ENCODE measurements at regions not wholly inside any gene's neighbourhood (a gene's known extent, or its start where the extent isn't known, plus 50 kb on each side); places are given as distances from the start of the nearest gene placed in this dataset.

- Mint-ChIP-seq H3K27me3 (ENCODE audit: unreplicated experiment) (no peaks in the 10 kb centered on the region), H3K4me3 (ENCODE audit: unreplicated experiment) (no peak overlapping the region), H3K36me3 (ENCODE audit: unreplicated experiment) (no peaks in the 10 kb centered on the region), H3K27ac (ENCODE audit: unreplicated experiment) (no peak overlapping the region), H3K9me3 (ENCODE audit: unreplicated experiment) (peaks cover 2% of the 10 kb centered on the region), H3K4me1 (ENCODE audit: low read depth, unreplicated experiment) (peaks cover 2% of the 10 kb centered on the region)
- DNase-seq, result no peak
- no peak for TF ChIP-seq CTCF (IDR thresholded peaks at IDR 0.05; ENCODE audit: partially characterized antibody, unreplicated experiment)
Measured at GRCh38 chr4:23697722-23698121, 192.1 kb downstream of the PPARGC1A start.

- H3K27me3 Mint-ChIP-seq (ENCODE audit: unreplicated experiment), result peaks cover 2% of the 10 kb centered on the region
- no peak for TF ChIP-seq CTCF (IDR thresholded peaks at IDR 0.05; ENCODE audit: partially characterized antibody, unreplicated experiment)
- H3K9me3 Mint-ChIP-seq (ENCODE audit: unreplicated experiment), result no peaks in the 10 kb centered on the region
- H3K4me3 Mint-ChIP-seq (ENCODE audit: unreplicated experiment), result no peak overlapping the region
- no peaks in the 10 kb centered on the region for H3K36me3 Mint-ChIP-seq (ENCODE audit: unreplicated experiment)
- no peak for DNase-seq
- H3K4me1 Mint-ChIP-seq (ENCODE audit: low read depth, unreplicated experiment), result peaks cover 2% of the 10 kb centered on the region
- H3K27ac Mint-ChIP-seq (ENCODE audit: unreplicated experiment), result no peak overlapping the region
Measured at GRCh38 chr4:23697001-23697528, 192.8 kb downstream of the PPARGC1A start.

- no peak overlapping the region for H3K27ac Mint-ChIP-seq (ENCODE audit: unreplicated experiment)
- H3K36me3 Mint-ChIP-seq (ENCODE audit: unreplicated experiment), result peaks cover 18% of the 10 kb centered on the region
- H3K4me1 Mint-ChIP-seq (ENCODE audit: low read depth, unreplicated experiment), result peaks cover 15% of the 10 kb centered on the region
- DNase-seq, result no peak
- H3K4me3 Mint-ChIP-seq (ENCODE audit: unreplicated experiment), result no peak overlapping the region
- peaks cover 5% of the 10 kb centered on the region for H3K9me3 Mint-ChIP-seq (ENCODE audit: unreplicated experiment)
- H3K27me3 Mint-ChIP-seq (ENCODE audit: unreplicated experiment), result no peaks in the 10 kb centered on the region
- no peak for TF ChIP-seq CTCF (IDR thresholded peaks at IDR 0.05; ENCODE audit: partially characterized antibody, unreplicated experiment)
Measured at GRCh38 chr4:23686169-23686897, 203.5 kb downstream of the PPARGC1A start.

GRCh38 chr4:23685471-23685870 lies 204.4 kb downstream of the PPARGC1A start:
- Mint-ChIP-seq H3K27me3 (ENCODE audit: unreplicated experiment) (no peaks in the 10 kb centered on the region), H3K4me1 (ENCODE audit: low read depth, unreplicated experiment) (peaks cover 15% of the 10 kb centered on the region), H3K9me3 (ENCODE audit: unreplicated experiment) (peaks cover 2% of the 10 kb centered on the region), H3K4me3 (ENCODE audit: unreplicated experiment) (no peak overlapping the region), H3K27ac (ENCODE audit: unreplicated experiment) (no peak overlapping the region), H3K36me3 (ENCODE audit: unreplicated experiment) (peaks cover 13% of the 10 kb centered on the region)
- DNase-seq, result no peak
- no peak for TF ChIP-seq CTCF (IDR thresholded peaks at IDR 0.05; ENCODE audit: partially characterized antibody, unreplicated experiment)
